CD4-positive, alpha-beta T cell treated with Interleukin-4 for 1 hour (primary cell): ENCODE measurements at regions not wholly inside any gene's neighbourhood (a gene's known extent, or its start where the extent isn't known, plus 50 kb on each side); places are given as distances from the start of the nearest gene placed in this dataset.
"Not testable (repeated sequence)": the region's sequence is repeated elsewhere in the genome, so short reads cannot be mapped to it uniquely, and the experiment has no call there.

Experiments
- DNase-seq, 2 donors: peaks; one replicate each; pipeline ENCODE4 v3.0.0-alpha.2; 2020 to 2022

GRCh38 chr5:62197697-62198096, 108.3 kb upstream of the KIF2A start:
- no peak for DNase-seq

- no peak for DNase-seq
Observed at GRCh38 chr5:62198421-62198820, 107.6 kb upstream of the KIF2A start.

DNA sequence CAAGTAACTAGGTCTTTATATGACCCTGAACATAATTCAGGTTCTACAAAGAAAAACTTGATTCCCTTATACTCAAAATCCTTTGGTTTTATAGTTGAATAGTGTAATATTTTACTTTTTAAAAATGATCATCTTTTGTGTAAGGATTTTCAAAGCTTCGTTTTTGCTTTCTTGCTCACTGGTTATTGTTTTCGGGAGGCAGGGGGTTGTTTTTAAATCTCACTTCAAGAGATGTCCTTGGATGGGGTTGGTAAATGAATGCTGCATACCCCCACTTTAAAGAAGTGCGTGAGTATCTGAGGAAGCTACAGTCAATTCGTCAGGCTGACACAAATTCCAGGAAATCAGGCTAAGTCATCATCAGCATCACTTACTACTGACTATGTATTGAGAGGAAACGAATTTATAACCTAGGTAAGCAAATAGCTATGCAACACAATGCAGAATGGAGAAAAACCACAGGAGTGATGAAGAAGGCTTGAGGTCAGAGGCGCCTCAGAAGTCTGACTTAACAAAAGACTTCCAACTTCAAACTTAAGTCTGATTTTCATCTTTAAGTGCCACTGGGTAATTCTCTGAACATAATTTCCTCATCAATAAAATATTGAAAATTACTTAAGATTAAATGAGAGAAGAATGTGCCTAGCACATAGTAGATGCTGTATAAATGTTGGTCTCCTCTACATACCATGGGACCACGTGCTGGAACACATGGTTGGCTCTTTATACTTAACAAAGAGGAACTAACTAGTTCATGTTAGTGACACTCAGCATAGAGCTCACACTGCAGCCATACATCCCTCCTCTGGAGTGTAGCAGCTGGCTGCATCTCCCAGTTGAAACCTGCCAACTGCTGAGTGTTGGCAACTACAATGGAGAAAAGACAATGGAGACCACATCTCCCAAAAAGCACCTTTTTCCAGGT, 106.0 kb upstream of the KIF2A start:
- DNase-seq: no peak

DNA sequence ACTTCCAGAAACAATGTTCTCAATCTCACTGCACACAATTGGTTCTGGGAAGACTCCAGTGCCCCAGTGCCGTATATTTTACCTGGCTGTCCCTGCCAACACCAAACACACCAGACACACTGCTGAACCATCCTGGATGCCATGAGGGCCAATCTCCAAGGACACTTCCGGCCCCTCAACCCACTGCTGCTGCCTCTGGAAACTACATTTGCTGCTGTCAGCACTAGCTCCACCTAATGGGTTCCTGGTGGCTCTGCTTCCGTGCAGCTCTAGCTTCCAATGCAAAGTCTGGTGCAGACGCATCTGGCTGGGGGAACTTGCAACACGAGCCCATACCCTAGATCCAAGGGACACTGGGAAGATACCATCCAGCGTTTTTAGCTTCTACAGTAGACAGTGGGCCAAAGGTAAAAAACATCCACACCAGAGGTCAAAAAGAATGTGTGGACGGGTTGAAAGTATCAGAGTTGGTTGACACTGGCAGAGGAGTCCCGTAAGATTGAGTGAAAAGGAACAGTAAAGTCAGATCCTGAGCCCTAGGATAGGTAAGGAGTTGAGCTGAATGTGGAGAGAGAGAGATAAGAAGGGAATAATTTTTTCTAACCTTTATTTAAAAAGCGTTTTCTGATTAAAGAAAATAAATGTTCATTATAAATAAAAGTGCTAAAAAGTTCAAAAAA, 99.7 kb upstream of the KIF2A start:
- DNase-seq: no peak

GRCh38 chr5:62208218-62208852, 97.7 kb upstream of the KIF2A start:
- DNase-seq: no peak

GRCh38 chr5:62211405-62211804, 94.6 kb upstream of the KIF2A start:
- DNase-seq: no peak

DNA sequence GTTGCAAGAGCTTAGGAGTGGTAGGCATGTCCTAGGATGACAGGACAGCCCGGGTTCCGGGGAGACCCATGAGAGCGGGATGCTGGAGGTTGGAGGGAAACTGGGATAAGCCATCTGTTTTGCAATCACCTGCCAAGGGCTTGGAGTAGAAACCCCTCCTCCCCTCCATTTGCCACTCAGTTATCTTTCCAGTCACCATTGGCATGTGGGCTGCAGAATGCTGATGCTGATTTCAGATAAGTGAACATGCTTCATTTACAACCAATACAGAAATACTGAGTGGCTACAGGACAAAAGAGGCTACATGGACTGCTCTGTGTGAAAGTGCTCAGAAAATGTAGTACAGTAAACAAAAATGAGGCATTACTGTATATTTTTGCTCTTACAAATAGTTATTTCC, 93.4 kb upstream of the KIF2A start:
- no peak for DNase-seq

- DNase-seq: no peak
Observed at GRCh38 chr5:62214701-62215100, 91.3 kb upstream of the KIF2A start.

- DNase-seq: not testable (repeated sequence)
Observed at GRCh38 chr5:62216603-62217002, 89.4 kb upstream of the KIF2A start.

DNA sequence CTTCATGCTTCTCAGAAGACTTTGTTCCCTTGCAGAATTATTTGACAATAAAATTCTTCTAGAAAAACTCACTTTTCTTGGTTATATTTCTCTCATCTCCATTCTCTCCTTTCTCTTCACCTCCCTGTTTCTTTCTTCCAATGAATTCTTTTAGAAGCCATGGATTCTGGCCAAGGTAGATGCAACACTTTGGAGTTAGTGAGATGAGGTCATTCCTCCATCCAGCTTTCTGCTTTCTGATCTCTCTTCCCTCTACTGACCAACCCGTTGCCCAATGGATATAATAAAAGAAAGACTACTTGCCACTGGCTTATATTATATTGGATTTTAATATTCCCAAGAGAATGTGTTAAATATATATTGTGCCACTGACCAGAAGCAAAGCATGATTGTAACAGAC, 88.9 kb upstream of the KIF2A start:
- not testable (repeated sequence) for DNase-seq

GRCh38 chr5:62218860-62219259, 87.1 kb upstream of the KIF2A start:
- DNase-seq: not testable (repeated sequence)

- DNase-seq: not testable (repeated sequence)
Observed at GRCh38 chr5:62221881-62222280, 84.1 kb upstream of the KIF2A start.

- not testable (repeated sequence) for DNase-seq
Observed at GRCh38 chr5:62222305-62222704, 83.7 kb upstream of the KIF2A start.

DNA sequence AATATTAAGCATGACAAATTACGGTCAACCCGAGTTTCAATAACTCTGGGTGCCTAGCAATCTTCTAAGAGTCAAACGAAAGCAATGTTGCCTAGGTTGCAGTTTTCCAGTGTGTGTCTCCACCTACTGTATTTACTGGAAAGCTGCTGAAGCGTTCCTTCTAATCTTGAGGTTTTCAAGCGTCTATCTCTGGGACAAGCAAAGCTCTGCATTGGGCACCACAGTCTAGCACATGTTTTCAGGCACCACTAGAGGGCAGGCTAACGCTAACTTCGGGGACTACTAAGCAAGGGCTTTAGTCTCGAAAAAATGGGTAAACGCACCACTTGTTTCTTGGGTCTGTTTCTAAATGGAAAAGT, 82.7 kb upstream of the KIF2A start:
- DNase-seq: peak; percentile 85 to 87

GRCh38 chr5:62224987-62225601, 80.9 kb upstream of the KIF2A start:
- DNase-seq: peak in 1 of 2 donors; percentile 42

- DNase-seq: not testable (repeated sequence)
Observed at GRCh38 chr5:62230876-62231388, 75.1 kb upstream of the KIF2A start.

GRCh38 chr5:62231576-62231975, 74.4 kb upstream of the KIF2A start:
- DNase-seq: no peak

DNA sequence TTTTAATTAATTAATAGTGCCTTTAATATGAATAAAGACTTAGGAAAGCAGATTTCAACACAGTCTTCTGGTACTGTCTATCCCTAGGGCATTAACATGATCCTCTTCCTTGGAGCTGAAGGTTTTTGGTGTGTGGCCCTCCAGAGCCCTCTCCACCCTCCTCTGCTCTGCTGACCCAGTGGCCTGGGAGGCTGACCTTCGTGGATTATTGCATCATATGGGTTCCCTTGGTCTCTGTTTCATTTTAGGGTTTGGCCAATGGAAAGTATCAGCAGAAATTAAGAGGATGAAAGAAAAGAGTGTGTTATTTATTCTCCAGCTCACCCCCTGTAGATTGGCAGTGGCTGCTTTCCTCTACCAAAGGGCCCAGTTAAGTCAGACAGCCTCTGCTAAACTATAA, 73.8 kb upstream of the KIF2A start:
- not testable (repeated sequence) for DNase-seq

GRCh38 chr5:62233083-62234046, 72.6 kb upstream of the KIF2A start:
- DNase-seq: not testable (repeated sequence)

DNA sequence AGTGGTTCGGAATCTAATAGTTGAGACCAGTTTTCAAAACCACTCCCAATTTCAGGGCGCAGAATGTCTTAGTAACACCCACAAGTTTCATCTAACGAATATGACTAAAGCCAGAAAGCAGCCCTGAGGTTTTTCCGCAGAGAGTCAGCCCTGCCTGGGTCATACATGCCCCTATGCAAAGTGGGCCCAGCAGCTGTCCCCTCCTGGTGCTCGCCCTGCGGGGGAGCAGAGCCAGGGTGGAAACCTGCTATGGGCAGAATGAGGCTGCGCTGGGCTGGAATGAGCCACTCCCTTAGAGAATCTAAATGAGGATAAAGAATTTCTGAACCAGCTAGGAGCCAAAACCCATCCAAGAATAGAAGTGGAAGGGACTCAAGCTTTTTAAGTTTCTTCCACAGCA, 69.4 kb upstream of the KIF2A start:
- not testable (repeated sequence) for DNase-seq

GRCh38 chr5:62237944-62238343, 68.1 kb upstream of the KIF2A start:
- not testable (repeated sequence) for DNase-seq

GRCh38 chr5:62238584-62238983, 67.4 kb upstream of the KIF2A start:
- not testable (repeated sequence) for DNase-seq
